Stimulated activated CD4-positive, alpha-beta T cell treated with anti-CD3 and anti-CD28 coated beads, TNF-alpha, amount 100 ng/mL, for 1 hour (primary cell): ENCODE measurements at regions not wholly inside any gene's neighbourhood (a gene's known extent, or its start where the extent isn't known, plus 50 kb on each side); places are given as distances from the start of the nearest gene placed in this dataset.

Experiments used
- DNase-seq, 3 donors: peaks; one replicate each; pipeline ENCODE4 v3.0.0-alpha.2; 2020; ENCODE audit warnings: low read depth in 3 of 3, low spot score in 1 of 3

- no peak for DNase-seq
These were observed 285.2 kb downstream of the IRF8 start for GRCh38 chr16:86184185-86184584.

DNA sequence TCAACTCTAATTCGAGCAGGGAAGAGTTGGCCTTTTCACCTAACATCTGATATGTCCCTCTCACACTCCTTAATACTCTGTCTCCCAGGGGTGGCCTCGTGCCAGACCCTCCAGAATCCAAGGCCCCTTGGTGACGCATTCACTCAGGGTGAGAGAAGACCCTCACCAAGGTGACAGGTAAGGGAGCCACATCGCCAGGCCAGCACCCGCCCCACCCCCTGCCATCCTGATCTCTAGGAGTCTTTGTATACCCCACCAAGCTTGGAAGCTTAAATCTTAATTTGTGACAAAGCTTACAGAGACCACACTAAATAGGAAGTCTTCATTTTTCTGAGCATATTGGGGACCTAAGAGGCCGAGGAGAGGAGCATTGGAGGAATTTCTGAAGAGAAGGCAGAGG, 286.1 kb downstream of the IRF8 start:
- DNase-seq: no peak

DNA sequence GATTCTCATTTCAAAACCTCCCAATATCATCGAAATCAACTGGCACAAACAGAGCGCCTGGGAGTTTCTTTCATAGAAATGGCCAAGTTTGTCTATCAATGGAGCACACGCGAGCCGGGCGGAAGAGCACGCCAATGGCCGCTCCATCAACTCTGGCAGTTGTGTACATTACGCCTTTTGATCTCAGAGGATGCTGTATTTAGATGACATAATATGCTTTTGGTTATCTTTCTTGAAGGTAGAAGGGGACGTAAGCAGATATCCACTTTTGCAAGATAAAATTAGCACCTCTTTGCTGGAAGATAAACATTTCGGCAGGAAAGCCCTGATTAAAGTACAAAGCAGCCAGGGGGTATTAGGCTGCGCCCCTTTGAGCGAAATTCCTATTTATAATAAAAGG, 287.4 kb downstream of the IRF8 start:
- no peak for DNase-seq

- DNase-seq: no peak
These were observed 291.0 kb downstream of the IRF8 start for GRCh38 chr16:86189934-86190333.

DNA sequence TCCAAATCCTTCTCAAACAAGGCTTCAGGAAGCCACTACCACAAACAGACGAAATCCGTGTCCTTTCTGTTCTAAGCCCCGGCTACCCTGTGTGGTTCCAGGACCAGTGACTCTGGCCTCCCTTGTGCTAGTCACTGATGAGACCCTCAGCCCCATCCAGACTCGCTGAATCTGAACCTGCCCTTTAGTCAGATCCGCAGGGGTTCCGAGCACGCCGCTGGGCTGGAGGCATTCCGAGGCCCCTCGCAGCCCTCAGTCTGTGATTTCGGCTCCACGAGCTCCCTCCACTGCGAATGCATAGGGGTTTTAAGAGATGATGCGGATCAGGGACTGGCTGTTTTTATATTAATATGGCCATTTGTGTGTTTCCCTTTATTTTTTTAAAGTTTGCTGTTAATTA, 292.7 kb downstream of the IRF8 start:
- DNase-seq: no peak

GRCh38 chr16:86193528-86194193, 294.7 kb downstream of the IRF8 start:
- DNase-seq: no peak

DNA sequence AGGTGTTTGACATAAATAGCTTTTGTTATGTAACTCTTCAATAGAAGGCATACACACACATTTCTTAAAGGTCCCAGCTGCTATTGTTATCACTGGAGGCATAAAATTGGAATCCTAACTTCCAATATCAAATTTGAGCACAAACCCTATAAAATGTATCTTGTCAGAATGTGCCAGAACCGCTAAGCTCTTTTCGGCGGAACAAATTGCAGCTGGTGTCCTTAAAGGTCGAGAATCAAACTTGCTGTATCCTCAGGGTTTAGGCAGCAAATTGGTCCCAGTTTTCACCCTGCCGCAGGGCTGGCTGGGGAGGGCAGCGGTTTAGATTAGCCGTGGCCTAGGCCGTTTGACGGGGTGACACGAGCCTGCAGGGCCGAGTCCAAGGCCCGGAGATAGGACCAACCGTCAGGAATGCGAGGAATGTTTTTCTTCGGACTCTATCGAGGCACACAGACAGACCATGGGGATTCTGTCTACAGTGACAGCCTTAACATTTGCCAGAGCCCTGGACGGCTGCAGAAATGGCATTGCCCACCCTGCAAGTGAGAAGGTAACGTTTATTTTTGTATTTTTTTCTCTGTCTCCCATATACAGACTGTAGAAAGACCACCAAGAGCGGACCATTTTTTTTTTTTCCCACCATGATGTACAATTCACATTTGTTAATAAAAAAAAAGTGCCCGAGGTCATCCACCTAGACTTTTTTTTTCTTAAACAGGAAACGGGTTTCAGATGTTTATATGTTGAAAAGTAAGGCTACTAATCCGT, 297.1 kb downstream of the IRF8 start:
- no peak for DNase-seq

GRCh38 chr16:86196687-86197391, 297.9 kb downstream of the IRF8 start:
- DNase-seq: no peak

- DNase-seq: no peak
These were observed 299.5 kb downstream of the IRF8 start for GRCh38 chr16:86198206-86199118.

- no peak for DNase-seq
These were observed 300.2 kb downstream of the IRF8 start for GRCh38 chr16:86199182-86199581.

DNA sequence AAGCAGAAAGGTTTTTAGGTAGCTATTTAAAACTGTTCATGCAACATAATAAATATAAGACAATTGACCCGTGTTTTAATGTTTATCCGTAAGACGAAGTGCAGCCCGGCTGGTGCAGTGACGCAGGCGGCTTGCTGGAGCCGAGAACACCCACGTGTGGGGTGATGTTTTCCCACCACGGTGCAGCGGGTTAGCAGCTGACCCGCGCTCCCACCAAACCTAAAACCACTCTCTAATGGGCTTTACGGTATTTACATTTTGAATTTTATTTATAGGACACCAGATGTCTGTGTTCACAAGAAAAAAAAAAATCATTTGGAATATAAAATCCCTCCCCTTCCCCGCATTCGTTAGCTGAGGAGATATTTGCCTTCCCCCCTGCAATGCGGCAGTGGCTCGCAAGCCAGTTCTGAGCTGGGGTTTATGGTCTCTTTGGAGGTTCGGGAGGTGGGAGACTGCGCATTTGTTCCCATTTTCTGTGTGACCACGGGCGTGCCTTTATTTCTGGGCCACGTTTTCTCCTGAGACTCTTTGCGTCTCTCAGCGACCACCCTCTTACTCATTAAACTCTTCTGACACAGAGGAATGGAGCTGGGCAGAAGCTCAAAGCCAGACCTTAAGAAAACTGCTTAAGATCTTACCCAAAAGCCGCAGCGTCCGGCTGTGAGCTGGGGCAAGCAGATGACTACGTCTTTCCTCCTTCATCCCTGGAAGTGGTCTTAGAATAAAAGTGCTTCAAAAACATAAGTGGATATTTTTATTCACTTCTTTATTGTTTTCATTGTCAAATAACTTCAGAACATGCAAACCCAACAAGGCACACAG, 301.1 kb downstream of the IRF8 start:
- DNase-seq: no peak

- no peak for DNase-seq
These were observed 301.8 kb downstream of the IRF8 start for GRCh38 chr16:86200722-86201121.

DNA sequence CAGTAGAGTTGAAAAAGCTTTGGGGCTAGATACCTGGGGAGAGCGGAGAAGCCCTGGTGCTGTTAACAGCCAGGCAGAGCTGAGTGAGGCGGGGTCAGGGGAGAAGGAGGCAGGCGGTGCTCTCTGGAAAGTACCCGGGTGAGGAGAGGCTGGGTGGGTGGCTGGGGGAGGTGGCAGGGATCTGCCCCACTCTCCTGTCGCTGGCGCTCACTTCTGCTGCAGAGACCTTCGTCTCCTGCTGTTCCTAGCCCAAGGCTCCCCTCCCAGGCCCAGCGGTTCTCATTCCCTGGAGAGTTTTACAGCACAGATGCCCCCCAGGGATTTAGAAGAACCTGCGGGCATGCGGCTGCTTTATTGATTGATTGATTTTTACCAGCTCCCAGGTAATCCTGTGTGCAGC, 302.8 kb downstream of the IRF8 start:
- no peak for DNase-seq

DNA sequence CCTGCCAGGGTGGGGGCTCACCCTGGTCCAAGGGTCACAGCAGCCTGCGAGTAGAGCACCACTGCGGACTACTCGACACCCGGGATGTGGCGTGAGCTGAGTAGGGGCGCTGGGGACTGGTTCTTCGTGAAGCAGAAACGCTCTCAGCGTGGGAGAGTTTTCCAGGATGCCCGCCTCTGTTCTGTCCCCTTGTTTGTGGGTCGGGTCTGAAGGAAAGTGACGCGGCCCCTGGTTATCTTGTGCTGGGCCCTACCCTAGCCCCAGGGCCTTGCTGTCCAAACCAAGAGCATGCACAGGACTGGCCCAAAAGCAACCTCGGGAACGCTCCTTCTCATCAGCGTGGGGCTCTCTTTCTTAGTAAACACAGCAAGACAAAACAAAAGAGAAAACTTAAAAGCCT, 303.3 kb downstream of the IRF8 start:
- no peak for DNase-seq

- DNase-seq: no peak
These were observed 303.9 kb downstream of the IRF8 start for GRCh38 chr16:86202760-86203426.

DNA sequence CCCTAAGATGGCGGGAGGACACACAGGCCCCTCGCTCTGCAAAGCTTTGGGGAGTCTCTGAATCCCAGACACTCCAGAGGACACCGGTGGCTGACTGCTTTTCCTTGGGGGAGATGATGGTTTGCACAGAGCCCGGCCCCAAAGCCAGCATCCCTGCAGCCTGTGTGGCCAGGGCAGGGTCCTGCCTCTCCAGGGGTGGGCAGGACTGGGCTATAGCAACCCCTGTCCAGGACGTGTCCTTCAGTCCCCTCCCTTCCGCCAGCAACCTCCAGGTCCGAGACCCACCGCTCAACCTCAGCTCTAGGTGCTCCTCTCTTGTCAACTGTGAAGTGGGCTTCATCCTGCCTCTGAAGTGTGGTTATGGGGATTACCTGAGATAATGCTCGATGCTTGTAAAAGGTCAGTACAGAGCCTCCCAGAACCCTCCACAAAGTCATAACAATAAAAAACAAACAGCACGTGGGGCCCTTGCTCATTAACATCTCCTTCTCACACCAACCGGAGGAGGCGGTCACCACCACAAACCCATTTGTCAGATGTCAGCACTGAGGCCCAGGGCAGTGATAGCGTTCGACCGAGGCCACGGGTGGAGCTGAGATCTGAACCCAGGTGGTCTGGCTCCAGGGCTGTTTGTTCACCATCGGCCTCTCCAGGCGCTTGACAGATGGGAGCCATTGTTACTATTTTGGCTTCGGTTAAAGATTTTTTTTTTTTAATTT, 304.8 kb downstream of the IRF8 start:
- no peak for DNase-seq

DNA sequence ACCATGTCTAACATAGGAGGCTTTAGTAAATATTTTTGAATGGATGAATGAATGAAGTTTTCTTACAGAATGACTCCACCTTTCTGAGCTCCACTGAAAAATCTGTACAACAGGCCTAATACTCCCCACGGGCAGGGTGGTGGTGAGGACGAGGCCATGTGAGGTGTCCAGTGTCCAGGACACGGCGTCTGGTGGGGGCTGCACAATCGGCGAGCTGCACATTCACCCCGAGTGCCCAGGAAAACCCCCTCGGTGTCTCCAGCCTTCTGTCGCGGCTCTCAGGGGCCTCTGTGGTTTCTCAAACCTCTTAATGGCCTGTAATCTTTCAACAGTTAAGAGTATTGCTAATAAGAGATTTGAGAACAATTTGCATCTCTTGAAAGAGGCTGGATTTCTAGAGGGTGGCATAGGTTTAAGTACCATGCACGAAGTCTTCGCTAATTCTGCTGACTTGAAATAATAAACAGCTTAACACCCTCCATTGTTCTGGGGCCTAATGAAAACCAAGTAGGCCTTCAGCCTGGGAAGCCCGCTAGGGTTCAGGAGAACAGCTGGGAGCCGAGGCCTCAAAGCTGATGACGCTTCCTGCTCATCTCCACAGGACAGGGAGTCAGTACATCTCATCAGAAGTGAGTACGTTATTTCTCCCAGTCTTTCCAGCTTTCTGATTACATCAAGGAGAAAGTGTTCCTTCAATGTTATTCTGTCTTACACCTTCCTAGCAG, 304.6 kb upstream of the FOXF1 start:
- DNase-seq: no peak

DNA sequence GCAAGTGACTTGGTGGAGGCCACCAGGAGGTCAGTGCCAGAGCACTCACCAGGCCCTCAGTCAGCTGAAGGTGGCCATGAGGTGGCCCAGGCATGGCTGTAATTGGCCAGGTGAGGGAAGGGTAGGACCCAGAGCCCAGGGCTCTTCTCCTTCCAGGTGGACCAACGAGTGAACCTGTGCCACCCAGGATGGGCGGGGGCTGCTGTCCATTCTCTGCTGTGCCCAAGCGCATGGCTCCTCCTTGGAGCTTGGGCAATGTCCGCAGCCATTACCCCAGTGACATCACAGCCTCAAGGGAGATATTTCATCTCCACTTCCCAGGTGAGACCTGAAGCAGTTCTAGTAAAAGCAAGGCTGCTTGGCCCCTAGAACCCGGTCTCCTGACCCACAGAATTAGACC, 303.0 kb upstream of the FOXF1 start:
- DNase-seq: no peak

DNA sequence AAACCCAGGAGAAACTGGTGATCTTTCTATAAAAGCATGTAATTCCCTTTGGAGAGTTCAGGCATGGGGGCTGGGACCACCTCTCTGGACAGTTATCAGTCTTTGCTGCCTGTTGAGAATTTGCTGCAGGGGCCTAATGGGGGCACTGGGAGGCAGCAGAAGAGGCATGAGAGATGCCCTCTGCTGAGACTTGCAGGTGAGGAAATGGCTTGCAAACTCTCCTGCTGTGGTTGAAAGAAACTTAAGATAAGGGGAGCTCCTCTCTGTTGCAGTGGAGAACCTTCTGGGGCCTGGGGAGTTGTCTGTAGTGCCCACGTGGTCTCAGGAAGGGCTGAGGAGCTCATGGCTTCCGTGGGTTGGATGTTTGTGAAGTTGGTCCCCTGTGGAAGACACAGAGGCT, 301.1 kb upstream of the FOXF1 start:
- DNase-seq: no peak
